ENCODE measurements at regions not wholly inside any gene's neighbourhood (a gene's known extent, or its start where the extent isn't known, plus 50 kb on each side); places are given as distances from the start of the nearest gene placed in this dataset.
"Not testable (repeated sequence)": the region's sequence is repeated elsewhere in the genome, so short reads cannot be mapped to it uniquely, and the experiment has no call there.

- H3K27me3 ChIP-seq (ENCODE audit: insufficient read depth): peaks cover 96% of the 10 kb centered on the region
- TF ChIP-seq EZH2 (IDR thresholded peaks at IDR 0.05; ENCODE audit: low read depth, unreplicated experiment): peak; percentile 47
- not testable (repeated sequence) for H3K36me3 Mint-ChIP-seq (ENCODE audit: low read depth); H3K27ac ChIP-seq (ENCODE audit: low read depth); H3K27ac Mint-ChIP-seq; H3K36me3 ChIP-seq (ENCODE audit: insufficient read depth); H3K4me3 Mint-ChIP-seq; H3K79me2 ChIP-seq (replicated peaks; ENCODE audit: insufficient read depth); H2AFZ ChIP-seq; H3K9me2 ChIP-seq (ENCODE audit: insufficient read depth); H3K4me1 ChIP-seq (ENCODE audit: insufficient read depth); H3K4me1 Mint-ChIP-seq; H3K4me3 ChIP-seq; H3K9me3 Mint-ChIP-seq; DNase-seq (ENCODE audit: low spot score); H4K20me1 ChIP-seq (replicated peaks; ENCODE audit: insufficient read depth); H3F3A ChIP-seq (replicated peaks; ENCODE audit: low read depth)
- peak; percentile 45 for ATAC-seq
- H3K4me2 ChIP-seq: 0 out of 2 replicates have a peak overlapping the region, but pooled peaks have one; percentile 5
- peaks cover 31% of the 10 kb centered on the region for H3K27me3 Mint-ChIP-seq (ENCODE audit: insufficient read depth, low read depth, poor library complexity)
Observed at GRCh38 chr9:62874213-62874612, 1684.4 kb downstream of the SPATA31A7 start.

- not testable (repeated sequence) for H4K20me1 ChIP-seq (replicated peaks; ENCODE audit: insufficient read depth); H3K36me3 Mint-ChIP-seq (ENCODE audit: low read depth); H3K9me3 Mint-ChIP-seq; H3K9me2 ChIP-seq (ENCODE audit: insufficient read depth); H3K4me3 ChIP-seq; H3K36me3 ChIP-seq (ENCODE audit: insufficient read depth); H2AFZ ChIP-seq; H3K27ac Mint-ChIP-seq; H3F3A ChIP-seq (replicated peaks; ENCODE audit: low read depth); H3K4me1 ChIP-seq (ENCODE audit: insufficient read depth); H3K4me1 Mint-ChIP-seq; H3K79me2 ChIP-seq (replicated peaks; ENCODE audit: insufficient read depth); H3K27ac ChIP-seq (ENCODE audit: low read depth)
- Mint-ChIP-seq H3K4me3 (peak overlapping the region; percentile 0; the same call in 1 of the 3 replicates), H3K27me3 (ENCODE audit: insufficient read depth, low read depth, poor library complexity) (peaks cover 29% of the 10 kb centered on the region)
- peaks cover 97% of the 10 kb centered on the region for H3K27me3 ChIP-seq (ENCODE audit: insufficient read depth)
- peak overlapping the region; percentile 5; the same call in 1 of the 2 replicates for H3K4me2 ChIP-seq
- TF ChIP-seq EZH2 (IDR thresholded peaks at IDR 0.05; ENCODE audit: low read depth, unreplicated experiment): peak; percentile 30
- ATAC-seq: peak; percentile 98
- peak; percentile 47 for DNase-seq (ENCODE audit: low spot score)
Observed at GRCh38 chr9:62874745-62875599, 1685.1 kb downstream of the SPATA31A7 start.

GRCh38 chr9:62877552-62877951 lies 1687.7 kb downstream of the SPATA31A7 start:
- H3K79me2 ChIP-seq (replicated peaks; ENCODE audit: insufficient read depth); H4K20me1 ChIP-seq (replicated peaks; ENCODE audit: insufficient read depth); H3K27ac ChIP-seq (ENCODE audit: low read depth); H3K4me2 ChIP-seq; H3K4me3 Mint-ChIP-seq; H3K36me3 ChIP-seq (ENCODE audit: insufficient read depth); H3K27ac Mint-ChIP-seq; H3K9me3 Mint-ChIP-seq; H3F3A ChIP-seq (replicated peaks; ENCODE audit: low read depth); H3K4me1 Mint-ChIP-seq; H3K4me3 ChIP-seq; ATAC-seq; H3K4me1 ChIP-seq (ENCODE audit: insufficient read depth); H3K36me3 Mint-ChIP-seq (ENCODE audit: low read depth); H3K9me2 ChIP-seq (ENCODE audit: insufficient read depth); H2AFZ ChIP-seq; DNase-seq (ENCODE audit: low spot score): not testable (repeated sequence)
- peaks cover 29% of the 10 kb centered on the region for H3K27me3 Mint-ChIP-seq (ENCODE audit: insufficient read depth, low read depth, poor library complexity)
- peaks cover 97% of the 10 kb centered on the region for H3K27me3 ChIP-seq (ENCODE audit: insufficient read depth)

- H3K79me2 ChIP-seq (replicated peaks; ENCODE audit: insufficient read depth); H3K27ac ChIP-seq (ENCODE audit: low read depth); H3K4me1 Mint-ChIP-seq; H3K36me3 Mint-ChIP-seq (ENCODE audit: low read depth); H3K4me1 ChIP-seq (ENCODE audit: insufficient read depth); DNase-seq (ENCODE audit: low spot score); H3K4me3 Mint-ChIP-seq; H3K36me3 ChIP-seq (ENCODE audit: insufficient read depth); H3K9me3 Mint-ChIP-seq; H3K4me2 ChIP-seq; H3K4me3 ChIP-seq; H3F3A ChIP-seq (replicated peaks; ENCODE audit: low read depth); H2AFZ ChIP-seq; H4K20me1 ChIP-seq (replicated peaks; ENCODE audit: insufficient read depth); H3K27ac Mint-ChIP-seq; H3K9me2 ChIP-seq (ENCODE audit: insufficient read depth); ATAC-seq: not testable (repeated sequence)
- H3K27me3 ChIP-seq (ENCODE audit: insufficient read depth): peaks cover 97% of the 10 kb centered on the region
- peaks cover 34% of the 10 kb centered on the region for H3K27me3 Mint-ChIP-seq (ENCODE audit: insufficient read depth, low read depth, poor library complexity)
Observed at GRCh38 chr9:62877987-62878386, 1688.2 kb downstream of the SPATA31A7 start.

GRCh38 chr9:62880453-62880852 lies 1690.6 kb downstream of the SPATA31A7 start:
- DNase-seq (ENCODE audit: low spot score); H3K4me3 ChIP-seq; H3F3A ChIP-seq (replicated peaks; ENCODE audit: low read depth); ATAC-seq; H3K4me2 ChIP-seq; H3K9me3 Mint-ChIP-seq; H3K27ac Mint-ChIP-seq; H3K79me2 ChIP-seq (replicated peaks; ENCODE audit: insufficient read depth); H2AFZ ChIP-seq; H3K36me3 ChIP-seq (ENCODE audit: insufficient read depth); H3K4me1 ChIP-seq (ENCODE audit: insufficient read depth); H3K36me3 Mint-ChIP-seq (ENCODE audit: low read depth); H3K4me1 Mint-ChIP-seq; H3K9me2 ChIP-seq (ENCODE audit: insufficient read depth); H3K27ac ChIP-seq (ENCODE audit: low read depth); H3K4me3 Mint-ChIP-seq; H4K20me1 ChIP-seq (replicated peaks; ENCODE audit: insufficient read depth): not testable (repeated sequence)
- H3K27me3 ChIP-seq (ENCODE audit: insufficient read depth): peaks cover 82% of the 10 kb centered on the region
- H3K27me3 Mint-ChIP-seq (ENCODE audit: insufficient read depth, low read depth, poor library complexity): peaks cover 20% of the 10 kb centered on the region

- not testable (repeated sequence) for H3K4me1 ChIP-seq (ENCODE audit: insufficient read depth); H3K4me3 ChIP-seq; H4K20me1 ChIP-seq (replicated peaks; ENCODE audit: insufficient read depth); ATAC-seq; H3K36me3 Mint-ChIP-seq (ENCODE audit: low read depth); H3K79me2 ChIP-seq (replicated peaks; ENCODE audit: insufficient read depth); H3K9me3 Mint-ChIP-seq; H3K27ac ChIP-seq (ENCODE audit: low read depth); H2AFZ ChIP-seq; H3K4me3 Mint-ChIP-seq; H3K27ac Mint-ChIP-seq; H3K9me2 ChIP-seq (ENCODE audit: insufficient read depth); H3F3A ChIP-seq (replicated peaks; ENCODE audit: low read depth); DNase-seq (ENCODE audit: low spot score); H3K4me2 ChIP-seq; H3K36me3 ChIP-seq (ENCODE audit: insufficient read depth); H3K4me1 Mint-ChIP-seq
- peaks cover 77% of the 10 kb centered on the region for H3K27me3 ChIP-seq (ENCODE audit: insufficient read depth)
- peaks cover 20% of the 10 kb centered on the region for H3K27me3 Mint-ChIP-seq (ENCODE audit: insufficient read depth, low read depth, poor library complexity)
Observed at GRCh38 chr9:62880971-62881370, 1691.1 kb downstream of the SPATA31A7 start.
